ENCODE measurements at regions not wholly inside any gene's neighbourhood (a gene's known extent, or its start where the extent isn't known, plus 50 kb on each side); places are given as distances from the start of the nearest gene placed in this dataset.

DNA sequence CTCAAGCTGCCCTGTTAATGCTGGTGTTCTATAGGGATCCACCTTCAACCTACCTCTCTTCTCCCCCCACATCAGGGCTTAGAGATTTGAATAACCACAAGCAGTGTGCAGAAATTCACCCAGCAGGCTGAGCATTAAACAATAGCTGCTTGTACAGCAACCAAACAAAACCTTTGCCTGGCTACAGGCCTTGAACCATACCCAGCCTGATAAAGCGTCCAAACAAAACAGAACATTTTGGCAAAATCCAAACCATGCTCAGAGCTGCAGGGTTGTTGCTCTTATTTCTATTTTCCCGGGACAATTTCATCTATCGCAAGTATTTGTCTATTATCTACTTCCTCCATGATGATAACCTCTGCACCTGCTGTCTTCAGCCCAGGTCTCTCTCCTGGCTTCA, 142.3 kb downstream of the UNC5CL start:
- Histone ChIP-seq H3K4me3 (no peak overlapping the region), H3K27ac (no peak overlapping the region), H3K27me3 (replicated peaks) (no peaks in the 10 kb centered on the region), H3K4me1 (replicated peaks) (peaks cover 6% of the 10 kb centered on the region), H3K9me3 (replicated peaks) (no peaks in the 10 kb centered on the region; the same call in 1 of the 2 replicates), H3K36me3 (no peaks in the 10 kb centered on the region)
- no peak for DNase-seq (ENCODE audit: low read depth in 1 of 2, low spot score in 2 of 2)

- Histone ChIP-seq H3K36me3 (no peaks in the 10 kb centered on the region), H3K27ac (no peak overlapping the region), H3K27me3 (replicated peaks) (no peaks in the 10 kb centered on the region), H3K9me3 (replicated peaks) (no peaks in the 10 kb centered on the region; the same call in 1 of the 2 replicates), H3K4me1 (replicated peaks) (peaks cover 6% of the 10 kb centered on the region), H3K4me3 (no peak overlapping the region)
- peak; percentile 67 to 82 for DNase-seq (ENCODE audit: low read depth in 1 of 2, low spot score in 2 of 2)
These were observed 143.8 kb downstream of the UNC5CL start for GRCh38 chr6:40894962-40895799.

GRCh38 chr6:40893021-40893420, 146.0 kb downstream of the UNC5CL start:
- no peak overlapping the region for H3K27ac ChIP-seq
- 0 out of 2 replicates have a peak, but pooled peaks cover 3% of the 10 kb centered on the region for H3K27me3 ChIP-seq (replicated peaks)
- no peaks in the 10 kb centered on the region for H3K36me3 ChIP-seq
- H3K9me3 ChIP-seq (replicated peaks), result no peaks in the 10 kb centered on the region; the same call in 1 of the 2 replicates
- H3K4me3 ChIP-seq, result no peak overlapping the region
- peaks cover 6% of the 10 kb centered on the region for H3K4me1 ChIP-seq (replicated peaks)
- DNase-seq (ENCODE audit: low read depth in 1 of 2, low spot score in 2 of 2), result no peak

DNA sequence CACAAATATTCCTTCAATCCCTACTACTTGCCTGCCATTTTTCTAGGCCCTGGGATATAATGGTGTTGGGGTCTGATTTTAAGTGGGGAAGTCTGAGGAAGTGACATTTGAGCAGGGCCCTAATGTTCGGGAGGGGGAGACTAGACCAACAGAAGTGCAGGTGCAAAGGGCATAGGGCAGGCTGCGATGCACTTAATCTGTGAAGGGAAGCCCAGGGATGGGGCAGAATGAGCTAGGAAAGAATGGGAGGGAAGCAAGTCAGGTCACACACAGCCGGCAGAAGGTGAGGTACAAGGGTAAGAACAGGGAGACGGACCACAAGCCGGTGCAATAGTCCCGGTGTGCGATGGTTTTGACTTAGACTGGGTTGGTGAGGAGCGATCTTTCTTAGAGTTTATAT, 146.8 kb downstream of the UNC5CL start:
- H3K4me1 ChIP-seq (replicated peaks), result peaks cover 6% of the 10 kb centered on the region
- H3K9me3 ChIP-seq (replicated peaks), result no peaks in the 10 kb centered on the region; the same call in 1 of the 2 replicates
- no peaks in the 10 kb centered on the region for H3K36me3 ChIP-seq
- no peak for DNase-seq (ENCODE audit: low read depth in 1 of 2, low spot score in 2 of 2)
- H3K27me3 ChIP-seq (replicated peaks), result 0 out of 2 replicates have a peak, but pooled peaks cover 3% of the 10 kb centered on the region
- H3K27ac ChIP-seq, result no peak overlapping the region
- no peak overlapping the region for H3K4me3 ChIP-seq

GRCh38 chr6:40891686-40892085, 147.3 kb downstream of the UNC5CL start:
- Histone ChIP-seq H3K4me3 (no peak overlapping the region), H3K4me1 (replicated peaks) (peaks cover 6% of the 10 kb centered on the region), H3K27ac (no peak overlapping the region), H3K9me3 (replicated peaks) (no peaks in the 10 kb centered on the region; the same call in 1 of the 2 replicates), H3K27me3 (replicated peaks) (0 out of 2 replicates have a peak, but pooled peaks cover 3% of the 10 kb centered on the region), H3K36me3 (no peaks in the 10 kb centered on the region)
- DNase-seq (ENCODE audit: low read depth in 1 of 2, low spot score in 2 of 2), result no peak

DNA sequence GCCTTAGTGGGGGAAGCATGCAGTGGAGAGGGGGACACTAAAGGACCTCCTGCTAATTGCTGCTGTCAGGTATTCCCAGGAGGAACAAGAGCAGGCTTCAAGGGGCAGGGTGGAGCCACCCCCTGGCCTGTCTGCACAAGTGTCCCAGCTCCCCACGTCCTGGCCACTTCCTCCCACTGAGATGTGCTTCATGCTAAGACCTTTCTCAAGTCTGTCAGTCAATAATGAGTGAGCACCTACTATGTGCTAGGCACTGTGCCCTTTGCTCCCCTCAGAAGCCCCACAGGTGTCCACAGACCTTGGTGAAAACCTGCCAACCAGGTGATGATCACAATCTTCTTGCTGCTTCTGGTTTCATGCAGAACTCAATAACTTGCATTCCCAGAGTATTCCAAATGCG, 147.9 kb downstream of the UNC5CL start:
- no peak for DNase-seq (ENCODE audit: low read depth in 1 of 2, low spot score in 2 of 2)
- H3K4me3 ChIP-seq, result no peak overlapping the region
- no peaks in the 10 kb centered on the region for H3K36me3 ChIP-seq
- H3K4me1 ChIP-seq (replicated peaks), result peaks cover 6% of the 10 kb centered on the region
- H3K9me3 ChIP-seq (replicated peaks), result no peaks in the 10 kb centered on the region; the same call in 1 of the 2 replicates
- no peak overlapping the region for H3K27ac ChIP-seq
- peaks cover 3% of the 10 kb centered on the region; the same call in 1 of the 2 replicates for H3K27me3 ChIP-seq (replicated peaks)

DNA sequence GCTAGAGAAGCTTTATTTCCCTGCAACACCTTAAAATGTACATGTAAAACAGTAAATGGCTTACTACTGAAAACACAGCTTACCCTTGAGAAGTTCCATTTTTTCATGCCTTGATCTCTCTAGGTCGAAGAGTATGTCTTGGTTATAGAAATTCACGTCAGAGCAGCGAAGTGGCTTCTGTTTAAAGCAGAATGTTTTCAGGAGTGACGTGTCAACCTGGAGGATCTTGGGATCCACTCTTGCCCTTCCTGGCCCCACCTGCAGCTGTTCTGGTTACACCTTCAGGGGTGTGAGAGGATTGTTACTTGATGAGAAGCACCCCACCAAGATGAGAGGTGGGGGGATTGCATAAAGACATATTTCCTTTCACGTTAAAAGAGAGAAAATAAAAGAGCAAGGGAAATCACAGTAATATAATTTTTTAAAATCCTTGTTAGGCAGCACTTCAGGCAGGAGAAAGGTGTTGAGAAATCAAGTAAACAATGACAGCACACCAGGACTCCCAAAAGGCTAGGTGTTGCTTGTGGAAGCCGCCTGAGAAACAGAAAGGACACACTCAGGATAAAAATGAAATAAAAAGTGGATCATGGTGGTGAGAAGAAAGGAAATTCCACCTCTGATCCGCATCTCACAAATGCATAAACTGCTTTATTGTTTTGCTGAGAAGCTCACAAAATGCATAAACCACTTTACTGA, 149.7 kb downstream of the UNC5CL start:
- no peaks in the 10 kb centered on the region for H3K9me3 ChIP-seq (replicated peaks)
- no peaks in the 10 kb centered on the region for H3K4me1 ChIP-seq (replicated peaks)
- H3K4me3 ChIP-seq, result no peak overlapping the region
- no peak for DNase-seq (ENCODE audit: low read depth in 1 of 2, low spot score in 2 of 2)
- H3K36me3 ChIP-seq, result no peaks in the 10 kb centered on the region
- H3K27me3 ChIP-seq (replicated peaks), result peaks cover 10% of the 10 kb centered on the region
- H3K27ac ChIP-seq, result no peak overlapping the region

- Histone ChIP-seq H3K9me3 (replicated peaks) (no peaks in the 10 kb centered on the region), H3K27me3 (replicated peaks) (peaks cover 13% of the 10 kb centered on the region)
- DNase-seq (ENCODE audit: low read depth in 1 of 2, low spot score in 2 of 2), result no peak
These were observed 150.5 kb downstream of the UNC5CL start for GRCh38 chr6:40888456-40888990.

GRCh38 chr6:40887792-40888340, 151.2 kb downstream of the UNC5CL start:
- no peak overlapping the region for H3K27ac ChIP-seq

More at GRCh38 chr6:40888456-40888990, 150.5 kb downstream of the UNC5CL start:
- no peaks in the 10 kb centered on the region for H3K36me3 ChIP-seq
- H3K27ac ChIP-seq, result no peak overlapping the region
- no peak overlapping the region for H3K4me3 ChIP-seq
- no peaks in the 10 kb centered on the region for H3K4me1 ChIP-seq (replicated peaks)

DNA sequence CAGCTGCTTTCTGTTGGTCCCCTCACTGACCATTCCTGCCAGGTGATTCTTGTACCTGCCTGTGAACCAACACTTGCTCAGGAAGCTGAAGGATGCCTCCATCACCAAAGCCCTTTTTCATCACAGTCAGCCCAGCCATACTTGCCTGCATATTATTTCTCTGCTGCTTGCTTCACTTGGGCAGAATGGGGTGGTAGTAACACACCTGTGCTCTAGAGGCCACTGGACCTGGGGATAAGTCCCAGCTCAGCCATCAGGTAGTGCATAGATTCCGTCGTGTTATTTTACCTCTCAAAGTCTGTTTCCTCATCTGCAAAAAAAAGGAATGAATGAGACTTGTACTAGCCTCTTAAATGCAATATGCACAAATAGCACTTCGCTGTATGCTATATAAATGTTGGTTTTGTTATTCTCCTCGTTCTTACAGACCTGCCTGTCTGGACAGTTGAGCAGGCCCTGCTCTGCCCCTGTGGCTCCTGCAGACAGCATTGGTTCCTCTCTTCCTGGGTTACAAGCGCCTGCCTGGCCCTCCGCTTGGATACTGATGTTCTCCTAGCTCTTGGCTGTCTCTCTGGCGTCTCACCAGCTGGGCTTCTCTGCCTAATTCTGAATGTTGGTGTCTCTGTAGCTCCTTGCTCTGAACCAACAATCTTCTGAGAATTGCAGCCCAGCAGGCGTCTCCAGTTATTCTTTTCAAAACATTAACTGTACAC, 151.8 kb downstream of the UNC5CL start:
- Histone ChIP-seq H3K36me3 (no peaks in the 10 kb centered on the region), H3K9me3 (replicated peaks) (no peaks in the 10 kb centered on the region), H3K27me3 (replicated peaks) (peaks cover 22% of the 10 kb centered on the region), H3K27ac (no peak overlapping the region), H3K4me1 (replicated peaks) (no peaks in the 10 kb centered on the region), H3K4me3 (no peak overlapping the region)
- no peak for DNase-seq (ENCODE audit: low read depth in 1 of 2, low spot score in 2 of 2)

More at GRCh38 chr6:40887792-40888340, 151.2 kb downstream of the UNC5CL start:
- H3K4me1 ChIP-seq (replicated peaks), result no peaks in the 10 kb centered on the region
- no peaks in the 10 kb centered on the region for H3K9me3 ChIP-seq (replicated peaks)
- H3K4me3 ChIP-seq, result no peak overlapping the region
- peaks cover 19% of the 10 kb centered on the region for H3K27me3 ChIP-seq (replicated peaks)
- H3K36me3 ChIP-seq, result no peaks in the 10 kb centered on the region
- DNase-seq (ENCODE audit: low read depth in 1 of 2, low spot score in 2 of 2), result no peak

DNA sequence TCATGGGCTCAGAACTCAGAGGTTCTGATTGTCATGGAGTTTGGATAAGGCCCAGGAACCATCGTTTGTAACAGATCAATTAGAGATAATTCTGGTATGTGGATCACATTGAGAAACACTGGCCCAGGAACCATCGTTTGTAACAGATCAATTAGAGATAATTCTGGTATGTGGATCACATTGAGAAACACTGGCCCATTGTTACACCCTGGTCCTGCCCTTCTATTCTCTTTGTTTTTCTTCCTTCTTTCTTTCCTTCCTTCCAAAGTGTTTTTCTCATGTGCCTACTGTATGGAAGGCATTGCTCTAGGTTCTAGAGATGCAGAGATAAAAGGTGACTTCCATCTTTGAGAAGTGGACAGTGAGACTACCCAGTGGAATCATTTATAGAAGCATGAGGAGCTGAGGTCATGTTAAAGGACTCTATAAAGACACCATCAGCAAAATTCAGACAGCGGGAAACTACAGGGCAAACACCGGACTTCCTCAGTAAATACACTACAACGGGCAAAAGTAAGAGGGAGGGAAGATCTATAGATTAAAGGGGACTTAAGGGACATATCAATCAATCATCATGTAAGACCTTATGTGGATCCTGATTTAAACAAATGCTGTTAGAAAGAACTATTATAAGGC, 153.8 kb downstream of the UNC5CL start:
- no peak for DNase-seq (ENCODE audit: low read depth in 1 of 2, low spot score in 2 of 2)
- Histone ChIP-seq H3K9me3 (replicated peaks) (no peaks in the 10 kb centered on the region), H3K4me1 (replicated peaks) (no peaks in the 10 kb centered on the region), H3K27me3 (replicated peaks) (peaks cover 22% of the 10 kb centered on the region), H3K27ac (no peak overlapping the region), H3K4me3 (no peak overlapping the region), H3K36me3 (no peaks in the 10 kb centered on the region)

- no peaks in the 10 kb centered on the region for H3K4me1 ChIP-seq (replicated peaks)
- no peaks in the 10 kb centered on the region for H3K9me3 ChIP-seq (replicated peaks)
- H3K27me3 ChIP-seq (replicated peaks), result peaks cover 22% of the 10 kb centered on the region
- DNase-seq (ENCODE audit: low read depth in 1 of 2, low spot score in 2 of 2), result no peak
- H3K4me3 ChIP-seq, result no peak overlapping the region
- no peaks in the 10 kb centered on the region for H3K36me3 ChIP-seq
- no peak overlapping the region for H3K27ac ChIP-seq
These were observed 156.6 kb downstream of the UNC5CL start for GRCh38 chr6:40882323-40882997.

Data from SJSA1 (cell line).